Umbilical cord (tissue), 1 donor: ENCODE measurements at regions not wholly inside any gene's neighbourhood (a gene's known extent, or its start where the extent isn't known, plus 50 kb on each side); places are given as distances from the start of the nearest gene placed in this dataset.
"Not testable (repeated sequence)": the region's sequence is repeated elsewhere in the genome, so short reads cannot be mapped to it uniquely, and the experiment has no call there.

Experiments
- DNase-seq: peaks from one replicate; pipeline ENCODE4 v3.0.0-alpha.2; 2015; ENCODE audit warnings: low spot score

DNA sequence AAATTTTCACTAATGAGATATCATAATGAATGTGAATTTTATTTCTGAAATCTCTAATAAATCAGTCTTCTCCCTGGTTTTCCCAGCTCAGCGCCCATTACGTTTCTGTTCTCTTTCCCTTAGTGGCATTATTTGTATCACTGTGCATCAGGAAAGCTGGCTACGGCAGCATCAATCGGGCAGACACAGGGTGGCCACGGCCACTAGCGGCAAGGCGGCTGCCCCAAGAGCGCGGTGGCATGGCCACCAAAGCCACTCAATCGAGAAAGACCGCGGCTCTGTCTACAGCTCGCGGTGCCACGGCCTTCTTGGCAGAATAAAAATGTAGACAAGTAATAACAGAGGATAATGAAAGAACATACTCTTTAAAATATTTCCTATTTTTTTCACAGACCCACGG lies 168.0 kb downstream of the RPIA start:
- DNase-seq = no peak

DNA sequence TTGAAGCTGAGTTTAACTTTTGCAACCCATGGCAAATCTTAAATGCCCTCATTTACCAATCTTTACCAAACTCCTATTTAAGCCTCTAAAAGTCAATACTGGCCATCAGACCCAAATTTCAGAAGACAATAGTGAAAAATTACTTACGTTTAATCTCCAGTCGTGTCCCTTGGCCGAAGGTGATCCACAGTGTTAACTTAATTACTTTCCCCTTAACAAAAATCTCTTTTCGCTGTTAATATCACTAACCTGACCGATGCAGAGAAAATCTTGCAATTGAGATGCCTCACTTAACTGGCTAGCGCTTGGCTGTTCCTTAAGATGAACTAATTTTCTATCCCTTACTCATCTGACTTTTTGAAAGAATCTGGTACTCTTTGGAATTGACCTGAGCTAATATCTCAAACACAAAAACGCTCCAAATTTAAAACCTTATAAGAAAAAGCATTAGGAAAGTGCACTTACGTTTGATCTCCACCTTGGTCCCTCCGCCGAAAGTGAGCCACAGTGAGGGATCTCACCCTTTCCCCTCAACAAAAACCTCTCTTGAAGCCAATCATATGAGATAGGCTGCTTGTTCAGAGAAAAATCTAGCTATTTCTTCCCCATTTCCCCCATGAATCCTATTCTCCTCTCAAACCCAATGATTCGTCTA lies 169.1 kb downstream of the RPIA start:
- DNase-seq = no peak

DNA sequence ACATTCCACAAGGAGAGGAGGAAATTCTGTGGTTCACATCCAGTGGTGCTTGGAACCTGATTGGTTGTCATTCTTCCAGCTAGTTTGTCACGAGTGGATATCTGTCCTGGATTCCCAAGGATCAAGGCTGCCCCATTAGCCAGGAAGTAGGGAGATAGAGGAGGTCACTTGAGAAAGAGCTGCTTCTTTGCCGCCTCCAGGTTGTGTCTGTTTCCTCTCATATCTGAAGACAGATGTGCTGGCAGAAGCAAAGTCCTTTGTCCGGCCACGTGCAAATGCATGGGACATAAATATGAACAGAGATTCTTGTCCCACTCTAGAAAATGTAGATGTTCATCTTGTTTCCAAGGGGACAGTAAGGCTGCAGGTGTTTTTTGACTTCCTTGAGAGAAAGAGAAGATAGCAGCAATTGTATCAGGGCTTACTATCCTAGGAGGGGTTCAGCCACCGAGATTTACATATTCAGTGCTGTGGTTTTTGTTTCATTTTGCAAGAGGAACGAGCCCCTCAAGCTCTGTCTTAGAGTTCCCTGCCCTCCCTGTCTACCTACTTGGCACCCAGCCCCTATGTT lies 174.4 kb downstream of the RPIA start:
- DNase-seq = no peak

DNA sequence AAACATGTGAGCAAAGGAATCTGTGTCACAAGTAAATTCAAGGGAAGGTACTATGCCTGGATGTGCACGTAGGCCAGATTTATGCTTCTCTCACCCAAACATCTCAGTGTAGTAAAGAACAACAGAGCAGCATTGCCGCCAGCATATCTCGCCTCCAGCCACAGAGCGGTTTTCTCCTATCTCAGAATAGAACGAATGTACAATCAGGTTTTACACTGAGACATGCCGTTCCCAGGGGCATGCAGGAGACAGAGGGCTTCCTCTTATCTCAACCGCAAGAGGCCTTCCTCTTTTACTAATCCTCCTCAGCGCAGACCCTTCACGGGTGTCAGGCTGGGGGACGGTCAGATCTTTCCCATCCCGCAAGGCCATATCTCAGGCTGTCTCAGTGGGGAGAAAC lies 175.3 kb downstream of the RPIA start:
- DNase-seq = peak; percentile 38

DNA sequence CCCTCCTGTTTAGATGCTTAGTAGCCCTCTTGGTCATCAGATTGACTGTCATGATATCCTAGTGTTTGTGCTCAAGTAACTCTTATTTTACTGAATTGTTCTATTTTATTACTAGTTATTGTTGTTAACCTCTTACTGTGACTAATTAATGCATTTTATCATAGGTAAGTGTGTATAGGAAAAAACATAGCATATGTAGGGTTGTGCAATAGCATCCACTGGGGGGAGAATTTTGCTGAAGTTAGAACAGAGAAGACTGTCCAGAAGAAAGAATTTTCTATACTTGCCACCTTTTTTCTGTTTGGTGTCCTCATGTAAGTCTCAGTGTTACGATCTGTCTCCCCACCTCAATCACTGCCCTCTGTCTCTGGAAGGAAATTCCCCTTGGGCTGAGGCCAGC lies 177.4 kb downstream of the RPIA start:
- DNase-seq = no peak

DNA sequence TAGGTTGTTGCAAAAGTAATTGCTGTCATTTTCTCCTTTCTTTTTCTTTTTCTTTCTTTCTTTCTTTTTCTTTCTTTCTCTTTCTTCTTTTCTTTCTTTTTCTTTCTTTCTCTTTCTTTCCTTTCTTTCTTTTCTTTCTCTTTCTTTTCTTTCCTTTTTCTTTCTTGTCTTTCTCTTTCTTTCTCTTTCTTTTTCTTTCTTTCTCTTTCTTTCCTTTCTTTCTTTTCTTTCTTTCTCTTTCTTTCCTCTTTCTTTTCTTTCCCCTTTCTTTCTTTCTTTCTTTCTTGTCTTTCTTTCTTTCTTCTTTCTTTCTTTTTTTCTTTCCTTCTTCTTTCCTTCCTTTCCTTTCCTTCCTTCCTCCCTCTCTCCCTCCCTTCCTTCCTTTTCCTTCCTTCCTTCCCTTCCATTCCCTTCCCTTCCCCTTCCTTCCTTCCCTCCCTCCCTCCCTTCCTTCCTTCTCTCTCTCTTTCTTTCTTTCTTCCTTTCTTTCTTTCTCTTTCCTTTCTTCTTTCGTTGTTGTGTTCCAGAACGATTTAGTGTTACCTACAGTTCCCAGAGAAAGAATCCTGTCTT lies 178.9 kb downstream of the RPIA start:
- DNase-seq = no peak

DNA sequence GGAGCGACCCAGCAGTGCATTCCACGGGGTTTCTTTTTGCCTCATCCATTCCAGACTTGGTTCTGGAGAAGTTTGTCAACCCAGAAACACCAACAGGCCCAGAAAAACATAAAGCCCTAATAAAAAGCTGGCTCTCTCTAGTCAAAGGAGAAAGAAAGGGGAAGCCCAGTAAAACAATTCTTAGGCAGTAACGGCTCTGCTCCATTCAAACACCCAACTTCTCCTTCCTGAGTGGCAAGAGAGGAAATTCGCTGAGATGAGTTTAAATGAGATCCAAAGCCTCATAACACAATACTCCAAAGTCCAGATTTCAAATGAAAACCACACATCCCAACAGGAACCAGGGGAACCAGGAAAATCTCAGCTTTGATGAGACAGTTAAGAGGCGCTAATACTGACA lies 179.9 kb downstream of the RPIA start:
- DNase-seq = no peak

DNA sequence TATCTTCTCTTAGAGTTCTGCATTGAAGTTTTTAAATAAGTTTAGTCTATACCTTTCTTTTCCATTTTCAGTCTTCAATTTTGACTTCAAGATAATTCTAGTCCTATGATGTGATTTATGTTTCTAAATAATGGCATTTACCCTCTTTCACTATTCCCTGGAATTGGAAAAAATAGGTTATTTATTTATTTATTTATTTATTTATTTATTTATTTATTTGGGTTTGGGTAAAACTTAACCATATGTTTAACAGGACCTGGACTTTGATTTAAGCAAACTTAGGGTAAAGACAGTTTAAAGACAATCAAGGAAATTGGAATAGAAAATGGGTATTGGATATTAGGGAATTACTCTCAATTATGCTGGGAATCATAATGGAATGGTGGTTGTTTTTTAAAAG lies 182.1 kb downstream of the RPIA start:
- DNase-seq = no peak

DNA sequence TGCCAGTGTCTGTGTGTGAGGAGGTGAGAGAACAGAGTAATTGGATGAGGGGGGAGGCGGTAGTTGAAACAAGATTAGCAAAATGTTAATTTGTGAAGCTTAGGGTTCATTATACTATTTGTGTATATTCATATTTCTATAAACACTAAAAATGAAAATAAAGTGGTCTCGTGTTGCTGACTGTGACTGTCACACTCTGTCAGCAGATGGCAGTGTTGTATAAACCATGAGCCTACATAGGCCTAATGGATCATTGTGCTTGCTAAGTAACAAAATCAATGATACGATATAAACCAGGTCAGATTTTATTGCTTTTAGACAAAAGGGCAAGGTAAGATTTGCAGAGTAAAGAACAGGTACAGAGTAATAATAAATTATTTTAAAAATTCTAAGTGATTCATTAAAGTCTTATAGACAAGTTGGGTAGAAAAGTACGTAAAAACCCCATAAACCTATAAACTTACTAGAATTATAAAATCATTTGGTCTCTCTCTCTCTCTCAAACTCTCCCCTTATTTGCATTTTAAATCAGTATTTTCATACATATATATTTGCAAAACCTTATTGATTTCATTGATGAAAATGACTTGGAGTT lies 182.7 kb downstream of the RPIA start:
- DNase-seq = peak; percentile 52

DNA sequence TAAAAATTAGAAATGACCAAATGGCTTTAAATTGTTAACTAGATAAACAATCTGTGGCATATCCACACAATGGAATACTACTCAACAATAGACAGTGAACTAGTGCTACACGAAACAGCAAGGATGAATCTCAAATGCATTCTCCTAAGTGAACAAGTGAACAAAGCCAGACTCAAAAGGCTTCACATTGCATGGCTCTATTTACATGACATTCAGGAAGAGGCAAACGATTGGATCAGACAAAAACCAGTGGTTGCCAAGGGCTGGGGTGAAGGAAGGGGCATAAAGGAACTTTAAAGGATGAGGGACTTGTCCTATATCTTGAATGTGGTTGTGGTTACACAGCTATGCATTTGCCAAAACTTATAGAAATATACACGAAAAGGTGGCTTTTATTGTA lies 184.3 kb downstream of the RPIA start:
- DNase-seq = no peak

DNA sequence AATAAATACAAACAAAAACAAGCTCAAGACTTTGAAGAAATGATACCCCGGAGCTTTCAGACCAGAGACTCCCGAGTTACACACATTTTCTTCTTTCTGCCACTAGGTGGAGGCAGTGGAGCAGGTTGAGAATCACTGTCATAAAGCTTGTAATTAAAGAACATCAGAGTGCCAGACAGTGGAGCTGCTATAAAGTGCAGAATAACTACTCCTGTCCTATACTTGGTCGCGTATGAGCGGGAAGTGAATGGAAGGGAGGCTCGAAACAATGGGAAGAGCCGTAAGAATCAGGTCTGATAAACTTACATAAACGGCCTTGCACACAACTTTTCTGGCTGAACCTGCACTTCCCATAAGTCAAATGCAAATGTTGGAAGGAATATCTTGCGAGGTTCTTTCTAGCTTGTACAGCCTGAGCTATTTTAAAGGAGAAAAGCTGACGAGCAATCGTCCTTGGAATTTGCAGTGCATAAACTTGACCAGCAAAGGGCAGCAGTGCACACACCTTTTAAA lies 189.0 kb downstream of the RPIA start:
- DNase-seq = peak; percentile 69

DNA sequence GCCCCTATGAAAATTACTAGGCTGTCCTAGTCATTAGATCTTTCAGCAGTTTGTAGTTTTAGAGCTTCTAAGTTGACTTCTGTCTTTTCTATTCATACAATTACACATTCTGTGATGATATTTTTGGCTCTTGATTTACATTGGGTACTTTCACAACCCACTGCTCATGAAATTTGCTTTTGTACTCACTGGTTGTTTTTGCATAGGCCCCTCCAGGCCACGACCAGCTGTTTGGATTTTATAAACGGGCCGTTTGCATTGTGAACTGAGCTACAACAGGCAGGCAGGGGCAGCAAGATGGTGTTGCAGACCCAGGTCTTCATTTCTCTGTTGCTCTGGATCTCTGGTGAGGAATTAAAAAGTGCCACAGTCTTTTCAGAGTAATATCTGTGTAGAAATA lies 193.8 kb downstream of the RPIA start:
- DNase-seq = no peak

DNA sequence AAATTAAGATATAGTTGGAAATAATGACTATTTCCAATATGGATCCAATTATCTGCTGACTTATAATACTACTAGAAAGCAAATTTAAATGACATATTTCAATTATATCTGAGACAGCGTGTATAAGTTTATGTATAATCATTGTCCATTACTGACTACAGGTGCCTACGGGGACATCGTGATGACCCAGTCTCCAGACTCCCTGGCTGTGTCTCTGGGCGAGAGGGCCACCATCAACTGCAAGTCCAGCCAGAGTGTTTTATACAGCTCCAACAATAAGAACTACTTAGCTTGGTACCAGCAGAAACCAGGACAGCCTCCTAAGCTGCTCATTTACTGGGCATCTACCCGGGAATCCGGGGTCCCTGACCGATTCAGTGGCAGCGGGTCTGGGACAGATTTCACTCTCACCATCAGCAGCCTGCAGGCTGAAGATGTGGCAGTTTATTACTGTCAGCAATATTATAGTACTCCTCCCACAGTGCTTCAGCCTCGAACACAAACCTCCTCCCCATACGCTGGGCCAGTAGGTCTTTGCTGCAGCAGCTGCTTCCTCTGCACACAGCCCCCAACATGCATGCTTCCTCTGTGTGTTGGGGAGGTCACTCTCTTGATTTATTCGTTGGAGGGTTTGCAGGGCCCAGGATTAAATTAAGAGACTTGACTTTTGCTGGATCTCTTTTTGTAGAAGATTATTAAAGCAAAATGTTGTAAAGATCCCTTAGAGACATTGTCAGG lies 194.4 kb downstream of the RPIA start:
- no peak for DNase-seq

DNA sequence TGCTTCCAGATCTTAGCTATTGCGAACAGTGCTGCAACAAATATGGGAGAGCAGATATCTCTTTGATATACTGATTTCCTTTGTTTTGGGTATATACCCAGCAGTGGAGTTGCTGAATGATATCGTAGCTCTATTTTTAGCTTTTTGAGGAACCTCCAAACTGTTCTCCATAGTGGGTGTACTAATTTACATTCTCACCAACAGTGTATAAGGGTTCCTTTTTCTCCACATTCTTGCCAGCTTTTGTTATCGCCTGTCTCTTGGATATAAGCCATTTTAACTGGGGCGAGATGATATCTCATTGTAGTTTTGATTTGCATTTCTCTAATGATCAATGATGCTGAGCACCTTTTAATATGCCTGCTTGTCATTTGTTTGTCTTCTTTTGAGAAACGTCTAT lies 196.0 kb downstream of the RPIA start:
- DNase-seq = not testable (repeated sequence)

DNA sequence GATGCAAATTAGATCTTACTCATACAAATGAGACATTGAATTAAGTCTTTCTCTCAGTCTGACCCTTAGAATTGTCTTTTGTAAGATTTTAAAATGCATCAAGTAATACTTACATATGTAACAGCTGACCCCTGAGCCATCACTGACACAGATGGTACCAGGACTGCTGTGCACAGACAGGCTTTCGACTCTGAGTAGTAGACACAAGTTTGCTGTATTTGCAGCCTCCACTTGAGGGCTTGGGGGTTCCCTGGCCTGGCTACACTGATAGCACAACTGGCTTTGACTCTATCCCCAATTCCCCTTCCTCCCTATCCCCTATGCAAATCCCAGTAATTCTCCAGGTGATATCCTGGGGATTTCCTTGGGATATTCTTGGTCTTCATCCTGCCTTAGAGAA lies 200.7 kb downstream of the RPIA start:
- no peak for DNase-seq

DNA sequence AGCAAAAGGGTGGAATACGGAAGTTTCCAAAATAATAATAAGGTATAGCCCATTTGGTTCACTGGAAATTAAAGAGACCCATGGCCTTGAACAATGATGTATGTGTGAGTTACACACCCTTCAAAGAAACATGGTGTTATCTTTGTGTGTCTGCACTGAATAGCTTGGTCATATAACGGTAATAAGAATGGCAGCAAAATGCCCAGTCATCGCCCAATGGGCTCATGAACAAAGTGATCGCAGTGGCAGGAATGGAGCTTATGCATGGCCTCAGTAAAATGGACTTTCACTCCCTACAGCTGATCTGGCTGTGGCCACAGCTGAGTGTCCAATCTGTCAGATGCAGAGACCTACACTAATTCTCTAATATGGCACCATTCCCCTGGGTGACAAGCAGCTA lies 201.3 kb downstream of the RPIA start:
- DNase-seq = no peak

DNA sequence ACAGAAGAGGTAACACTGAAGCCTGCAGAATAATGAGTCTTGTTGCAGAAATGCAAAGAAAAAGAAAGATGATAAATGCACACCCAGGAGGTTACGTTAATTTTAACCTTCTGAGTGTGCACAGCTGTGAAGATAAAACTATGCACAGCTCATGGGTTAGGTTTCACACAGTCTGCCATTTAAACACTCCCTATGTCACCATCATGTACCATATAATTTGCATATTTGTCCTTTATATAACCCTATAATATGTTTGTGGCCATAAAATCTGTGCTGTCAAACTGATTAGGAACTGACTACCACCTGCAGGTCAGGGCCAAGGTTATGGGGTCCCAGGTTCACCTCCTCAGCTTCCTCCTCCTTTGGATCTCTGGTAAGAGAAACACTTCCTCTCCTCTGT lies 205.5 kb downstream of the RPIA start:
- DNase-seq = no peak

DNA sequence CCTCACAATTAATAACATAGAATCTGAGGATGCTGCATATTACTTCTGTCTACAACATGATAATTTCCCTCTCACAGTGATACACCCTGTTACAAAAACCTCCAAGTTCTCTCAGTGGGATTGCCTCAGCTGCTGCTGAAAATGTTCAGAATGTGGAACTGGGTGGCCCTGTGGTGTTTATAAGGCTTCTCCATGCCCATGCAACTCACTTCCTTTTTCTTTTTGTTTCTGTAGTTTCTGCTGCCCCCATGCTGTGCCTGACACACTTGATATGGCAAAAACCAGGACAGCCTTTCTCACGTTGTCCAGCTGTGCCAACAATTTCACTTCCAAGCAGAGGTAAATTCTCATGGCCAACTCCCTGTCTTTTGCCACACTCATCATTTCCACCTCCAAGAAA lies 206.2 kb downstream of the RPIA start:
- no peak for DNase-seq

DNA sequence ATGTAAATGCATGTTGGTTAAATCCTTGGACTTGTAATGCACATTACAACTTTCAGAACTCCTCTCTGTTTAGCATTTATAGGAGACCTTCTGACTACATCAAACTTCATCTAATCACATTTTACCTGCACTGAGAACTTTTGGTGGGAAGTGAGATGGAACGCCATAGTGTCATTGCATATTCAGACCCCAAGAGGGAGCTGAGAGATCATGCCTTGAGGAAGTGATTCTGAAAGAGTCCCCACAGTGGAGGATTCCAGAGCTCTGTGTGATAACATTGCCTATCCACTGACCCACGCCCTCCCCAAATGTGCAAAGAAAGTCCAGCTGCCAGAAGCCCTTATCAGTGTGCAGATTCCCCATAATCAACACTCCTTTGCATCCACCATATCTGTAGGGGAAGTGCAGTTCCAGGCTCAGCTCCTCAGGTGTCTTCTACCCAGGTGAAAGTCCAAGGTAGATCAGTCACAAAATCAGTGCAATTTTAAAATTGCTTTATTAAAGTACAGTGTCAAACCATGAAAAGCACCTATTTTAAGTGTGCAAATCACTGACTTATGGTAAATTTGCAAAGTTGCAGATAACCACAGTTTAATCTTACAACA lies 212.4 kb downstream of the RPIA start:
- DNase-seq = peak; percentile 42

DNA sequence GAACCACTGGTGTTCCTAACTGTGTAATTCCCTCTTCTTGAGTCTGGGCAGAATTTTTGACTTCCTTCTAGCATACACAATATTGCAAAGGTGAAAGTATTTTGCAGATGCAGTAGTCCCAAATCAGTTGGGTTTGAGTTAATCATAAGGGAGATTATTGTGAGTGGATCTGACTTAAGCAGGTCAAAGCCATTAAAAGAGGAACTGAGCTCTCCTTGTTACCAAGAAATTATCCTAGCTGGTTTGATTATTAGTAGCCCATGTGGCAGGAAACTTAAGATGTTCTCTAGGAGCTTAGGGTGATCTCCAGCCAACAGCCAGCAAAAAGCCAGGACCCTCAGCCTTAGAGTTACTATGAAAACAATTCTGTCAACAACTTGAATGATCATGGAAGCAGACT lies 221.8 kb downstream of the RPIA start:
- DNase-seq = no peak

DNA sequence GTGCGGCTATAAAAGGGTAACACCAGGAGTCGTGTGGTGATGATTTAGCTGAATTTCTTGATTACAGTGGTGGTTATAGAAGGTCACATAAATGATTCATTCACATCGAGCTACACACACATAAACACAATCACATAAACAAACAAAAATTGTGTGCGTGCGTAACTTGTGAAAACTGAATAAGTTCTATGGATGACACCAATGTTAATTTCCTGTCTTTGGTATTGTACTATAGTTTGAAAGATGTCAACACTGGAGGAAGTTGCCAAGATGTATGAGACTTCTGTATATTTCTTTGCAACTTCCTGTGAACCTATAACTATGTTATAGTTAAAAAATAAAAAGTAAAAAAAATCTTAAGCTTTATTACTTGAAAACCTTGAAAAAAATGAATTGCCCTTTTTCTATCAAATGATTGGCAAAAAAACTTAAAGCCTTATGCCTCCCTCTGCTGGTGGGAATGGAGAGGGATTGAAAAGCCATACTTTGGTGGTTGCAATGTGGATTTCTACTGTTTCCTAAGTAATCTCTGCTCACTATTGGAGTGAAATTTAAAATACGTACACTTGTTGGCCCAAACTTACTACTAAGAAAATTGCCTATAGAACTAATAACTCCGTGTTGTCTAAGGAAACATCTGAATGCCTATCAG lies 227.7 kb downstream of the RPIA start:
- no peak for DNase-seq
